Lower lobe of right lung (tissue), 2 donors: ENCODE measurements at regions not wholly inside any gene's neighbourhood (a gene's known extent, or its start where the extent isn't known, plus 50 kb on each side); places are given as distances from the start of the nearest gene placed in this dataset.

Experiments used
- ATAC-seq, 2 donors: fragments of 200-7000 bp; cut with Tn5 transposase; one replicate each; pipeline ENCODE4 v1.9.1; 2020 to 2022; ENCODE audit warnings: mild to moderate bottlenecking in 2 of 2, moderate library complexity in 2 of 2
- DNase-seq: peaks from one replicate; pipeline ENCODE4 v3.0.0-alpha.2; 2020
- H3K27ac ChIP-seq: fragments of 200-600 bp; one replicate; pipeline ENCODE4 v1.8.0; 2022
- H3K27me3 ChIP-seq: fragments of 200-600 bp; one replicate; pipeline ENCODE4 v1.8.0; 2022; ENCODE audit warnings: low read depth
- H3K36me3 ChIP-seq: fragments of 200-600 bp; one replicate; pipeline ENCODE4 v1.8.0; 2022; ENCODE audit warnings: mild to moderate bottlenecking
- H3K4me1 ChIP-seq: fragments of 200-600 bp; one replicate; pipeline ENCODE4 v1.8.0; 2022
- H3K4me3 ChIP-seq: fragments of 200-600 bp; one replicate; pipeline ENCODE4 v1.8.0; 2022; ENCODE audit warnings: mild to moderate bottlenecking
- H3K9me3 ChIP-seq: fragments of 200-600 bp; one replicate; pipeline ENCODE4 v1.8.0; 2022
- intact Hi-C: fragments of 100-400 bp; cut with DNase I; formaldehyde crosslinking; loops from one replicate; pipeline ENCODE4 v1.11.0; 2022
- TF ChIP-seq, protein P1 (sequence below): fragments of 200-600 bp; IDR thresholded peaks from one replicate; pipeline ENCODE4 v1.8.0; 2022; ENCODE audit warnings: antibody characterized with exemption, mild to moderate bottlenecking
- donor health status: DM: no; HTN: yes; CAD: no; lungs with severe emphysema.

DNA sequence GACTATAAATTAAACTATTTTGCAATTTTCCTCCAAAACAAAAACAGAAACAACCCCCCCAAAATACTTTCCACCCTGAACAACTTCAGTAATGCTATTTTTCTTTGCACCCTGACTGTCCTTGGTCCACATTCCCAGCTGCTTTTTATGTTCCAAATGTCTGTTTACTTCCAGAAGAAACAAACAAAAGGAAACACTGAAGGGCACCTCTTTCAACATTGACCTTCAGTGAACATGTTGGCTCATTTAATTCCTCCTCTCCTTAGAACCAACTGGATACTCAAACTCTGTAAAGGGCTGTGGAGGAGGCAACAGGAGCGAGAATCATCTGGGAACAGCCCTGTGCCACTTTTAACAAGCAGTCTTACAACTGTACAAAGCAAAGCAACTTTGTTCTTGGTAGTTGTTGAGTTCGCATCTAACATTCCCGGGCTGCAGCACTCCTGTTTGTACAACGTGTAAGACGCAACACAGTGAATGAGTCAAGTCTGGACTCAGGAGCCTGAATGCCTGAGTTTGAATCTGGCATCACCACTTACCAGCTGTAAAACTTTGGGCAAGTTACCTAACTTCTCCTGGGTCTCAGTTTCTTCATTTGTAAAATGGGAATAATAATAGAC lies 111.4 kb upstream of the GATA6 start:
- H3K4me1 ChIP-seq, result no peaks in the 10 kb centered on the region
- no peak overlapping the region for H3K4me3 ChIP-seq
- intact Hi-C loops, result no loop called here
- H3K36me3 ChIP-seq, result no peaks in the 10 kb centered on the region
- ATAC-seq, result peak; percentile 35 to 66
- TF ChIP-seq, protein P1, sequence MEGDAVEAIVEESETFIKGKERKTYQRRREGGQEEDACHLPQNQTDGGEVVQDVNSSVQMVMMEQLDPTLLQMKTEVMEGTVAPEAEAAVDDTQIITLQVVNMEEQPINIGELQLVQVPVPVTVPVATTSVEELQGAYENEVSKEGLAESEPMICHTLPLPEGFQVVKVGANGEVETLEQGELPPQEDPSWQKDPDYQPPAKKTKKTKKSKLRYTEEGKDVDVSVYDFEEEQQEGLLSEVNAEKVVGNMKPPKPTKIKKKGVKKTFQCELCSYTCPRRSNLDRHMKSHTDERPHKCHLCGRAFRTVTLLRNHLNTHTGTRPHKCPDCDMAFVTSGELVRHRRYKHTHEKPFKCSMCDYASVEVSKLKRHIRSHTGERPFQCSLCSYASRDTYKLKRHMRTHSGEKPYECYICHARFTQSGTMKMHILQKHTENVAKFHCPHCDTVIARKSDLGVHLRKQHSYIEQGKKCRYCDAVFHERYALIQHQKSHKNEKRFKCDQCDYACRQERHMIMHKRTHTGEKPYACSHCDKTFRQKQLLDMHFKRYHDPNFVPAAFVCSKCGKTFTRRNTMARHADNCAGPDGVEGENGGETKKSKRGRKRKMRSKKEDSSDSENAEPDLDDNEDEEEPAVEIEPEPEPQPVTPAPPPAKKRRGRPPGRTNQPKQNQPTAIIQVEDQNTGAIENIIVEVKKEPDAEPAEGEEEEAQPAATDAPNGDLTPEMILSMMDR, result no peak
- H3K27ac ChIP-seq, result no peak overlapping the region
- no peaks in the 10 kb centered on the region for H3K9me3 ChIP-seq
- no peak for DNase-seq
- no peaks in the 10 kb centered on the region for H3K27me3 ChIP-seq

DNA sequence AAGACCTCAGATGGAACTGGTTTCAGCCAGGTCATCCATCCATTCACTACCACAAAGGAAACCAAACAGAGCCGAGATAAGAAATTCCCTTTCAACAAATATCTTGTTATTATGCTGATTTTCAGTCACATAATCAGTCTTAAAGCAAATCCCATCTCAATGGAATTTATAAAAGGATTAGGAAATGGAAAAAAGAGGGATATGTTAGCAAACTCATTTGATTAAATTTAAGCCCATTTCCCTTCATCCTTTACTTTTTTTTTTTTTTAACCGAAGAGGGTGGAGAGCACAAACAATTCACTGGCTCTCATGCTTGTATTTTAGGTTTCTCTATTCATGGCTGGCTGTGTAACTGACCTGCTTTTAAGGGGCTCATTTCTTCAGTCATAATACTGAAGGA lies 109.0 kb upstream of the GATA6 start:
- Histone ChIP-seq H3K4me3 (no peak overlapping the region), H3K27me3 (no peaks in the 10 kb centered on the region), H3K36me3 (no peaks in the 10 kb centered on the region), H3K4me1 (no peaks in the 10 kb centered on the region), H3K9me3 (no peaks in the 10 kb centered on the region), H3K27ac (no peak overlapping the region)
- DNase-seq (no peak), ATAC-seq (no peak)
- intact Hi-C loops, result no loop called here
- TF ChIP-seq, protein P1, result no peak

DNA sequence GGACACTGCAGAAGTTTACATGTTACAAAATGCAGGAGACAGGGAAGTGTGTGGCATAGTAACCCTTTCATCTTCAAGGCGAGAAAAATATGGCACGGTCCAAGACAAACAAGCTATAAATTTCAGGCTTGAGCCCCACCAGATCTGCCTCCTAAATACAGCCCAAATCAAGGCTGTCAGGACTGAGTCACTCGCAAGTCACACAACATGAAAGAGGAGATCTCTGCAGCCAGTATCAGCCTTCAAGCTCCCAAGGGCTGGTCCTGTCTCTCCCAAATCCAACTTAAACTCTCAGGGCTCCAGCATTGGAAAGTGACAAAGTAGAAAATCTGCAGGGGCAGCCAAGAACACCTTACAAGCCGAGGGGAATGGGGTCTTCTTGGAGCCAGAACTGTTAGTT lies 106.3 kb upstream of the GATA6 start:
- intact Hi-C loops, result no loop called here
- Histone ChIP-seq H3K36me3 (no peaks in the 10 kb centered on the region), H3K9me3 (no peaks in the 10 kb centered on the region), H3K27ac (no peak overlapping the region), H3K27me3 (no peaks in the 10 kb centered on the region), H3K4me1 (no peaks in the 10 kb centered on the region), H3K4me3 (no peak overlapping the region)
- ATAC-seq, result no peak
- no peak for DNase-seq
- TF ChIP-seq, protein P1, result no peak

DNA sequence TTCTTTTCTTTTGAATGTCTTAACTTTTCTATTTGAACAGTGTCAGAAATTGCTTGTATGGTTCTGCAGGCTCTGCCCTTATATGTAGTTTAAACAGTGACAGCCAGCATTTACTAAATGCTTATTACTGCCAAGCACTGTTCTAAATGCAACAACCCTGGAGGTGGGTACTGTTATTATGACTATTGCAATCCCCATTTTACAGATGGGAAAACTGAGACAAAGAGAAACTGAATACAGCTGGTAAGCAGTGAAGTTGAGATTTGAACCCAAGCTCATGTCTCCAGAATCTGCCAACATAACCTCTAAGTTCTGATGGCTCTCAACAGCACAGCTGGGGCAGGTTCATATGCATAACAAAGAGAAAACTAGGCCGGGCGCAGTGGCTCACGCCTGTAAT lies 105.7 kb upstream of the GATA6 start:
- Histone ChIP-seq H3K27me3 (no peaks in the 10 kb centered on the region), H3K4me3 (no peak overlapping the region), H3K27ac (no peak overlapping the region), H3K36me3 (no peaks in the 10 kb centered on the region), H3K4me1 (no peaks in the 10 kb centered on the region), H3K9me3 (no peaks in the 10 kb centered on the region)
- no peak for ATAC-seq
- TF ChIP-seq, protein P1, result no peak
- intact Hi-C loops, result no loop called here
- no peak for DNase-seq

DNA sequence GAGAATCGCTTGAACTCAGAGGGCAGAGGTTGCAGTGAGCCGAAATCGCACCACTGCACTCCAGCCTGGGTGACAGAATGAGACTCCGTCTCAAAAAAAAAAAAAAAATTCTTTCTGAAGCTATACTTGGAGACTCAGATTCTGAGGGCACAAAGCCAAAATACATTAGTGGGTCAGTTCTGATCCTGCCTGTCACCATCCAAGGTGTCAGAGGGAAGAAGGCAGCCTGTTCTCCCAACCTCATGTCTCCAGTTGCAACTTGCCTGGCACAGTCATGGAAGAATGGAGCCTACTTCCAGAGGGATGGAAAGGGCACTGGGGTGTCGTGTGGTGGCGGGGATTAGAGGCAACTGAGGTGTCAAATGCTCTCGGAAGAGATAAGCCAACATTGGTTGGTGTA lies 104.8 kb upstream of the GATA6 start:
- TF ChIP-seq, protein P1, result no peak
- intact Hi-C loops, result no loop called here
- Histone ChIP-seq H3K27ac (no peak overlapping the region), H3K9me3 (no peaks in the 10 kb centered on the region), H3K4me3 (no peak overlapping the region), H3K27me3 (no peaks in the 10 kb centered on the region), H3K36me3 (no peaks in the 10 kb centered on the region), H3K4me1 (no peaks in the 10 kb centered on the region)
- DNase-seq (no peak), ATAC-seq (no peak)

DNA sequence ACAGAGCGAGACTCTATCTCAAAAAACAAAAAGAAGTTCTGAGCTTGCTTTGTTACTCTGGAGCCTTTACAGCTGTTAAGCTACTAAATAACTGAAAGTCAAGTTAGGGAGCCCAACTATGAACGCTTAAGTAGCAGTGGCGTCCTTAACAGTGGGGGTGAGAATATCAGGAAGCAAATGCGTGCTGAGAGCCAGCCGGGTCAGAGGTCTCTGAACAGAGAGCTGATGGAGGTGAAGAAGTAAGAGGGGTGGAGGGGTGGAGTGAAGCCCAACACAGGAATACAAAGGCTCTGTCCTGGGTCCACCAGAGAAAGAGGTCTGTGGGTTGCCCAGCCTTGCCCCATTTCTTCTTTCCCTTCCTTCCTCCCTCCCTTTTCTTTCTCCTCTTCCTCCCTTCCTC lies 104.1 kb upstream of the GATA6 start:
- ATAC-seq (no peak), DNase-seq (no peak)
- H3K4me1 ChIP-seq, result no peaks in the 10 kb centered on the region
- TF ChIP-seq, protein P1, result no peak
- H3K27me3 ChIP-seq, result no peaks in the 10 kb centered on the region
- no peak overlapping the region for H3K4me3 ChIP-seq
- intact Hi-C loops, result no loop called here
- no peaks in the 10 kb centered on the region for H3K36me3 ChIP-seq
- no peaks in the 10 kb centered on the region for H3K9me3 ChIP-seq
- no peak overlapping the region for H3K27ac ChIP-seq
